Left forelimb (tissue), 1 donor: ENCODE measurements at regions not wholly inside any gene's neighbourhood (a gene's known extent, or its start where the extent isn't known, plus 50 kb on each side); places are given as distances from the start of the nearest gene placed in this dataset.
"Not testable (repeated sequence)": the region's sequence is repeated elsewhere in the genome, so short reads cannot be mapped to it uniquely, and the experiment has no call there.

ENCODE experiments used
- DNase-seq: peaks from one replicate; pipeline ENCODE4 v3.0.0-alpha.2; 2018; ENCODE audit warnings: low spot score

GRCh38 chr22:46026899-46027210, 49.9 kb upstream of the WNT7B start:
- DNase-seq: peak; percentile 48

GRCh38 chr22:46027211-46028105, 50.5 kb upstream of the WNT7B start:
- peak; percentile 58 for DNase-seq

GRCh38 chr22:46028106-46028991, 51.4 kb upstream of the WNT7B start:
- DNase-seq: peak; percentile 60

GRCh38 chr22:46029036-46029435, 52.1 kb upstream of the WNT7B start:
- DNase-seq: no peak

GRCh38 chr22:46029574-46030200, 52.7 kb upstream of the WNT7B start:
- DNase-seq: peak; percentile 34

- DNase-seq: peak; percentile 41
Measured at GRCh38 chr22:46030231-46030880, 53.4 kb upstream of the WNT7B start.

- peak; percentile 25 for DNase-seq
Measured at GRCh38 chr22:46031066-46031465, 54.1 kb upstream of the WNT7B start.

GRCh38 chr22:46031557-46031956, 54.6 kb upstream of the WNT7B start:
- DNase-seq: peak; percentile 46

GRCh38 chr22:46031965-46032851, 55.2 kb upstream of the WNT7B start:
- DNase-seq: peak; percentile 59

- DNase-seq: peak; percentile 20
Measured at GRCh38 chr22:46033256-46034200, 56.6 kb upstream of the WNT7B start.

GRCh38 chr22:46034480-46034879, 57.5 kb upstream of the WNT7B start:
- not testable (repeated sequence) for DNase-seq

GRCh38 chr22:46035380-46035741, 58.4 kb upstream of the WNT7B start:
- DNase-seq: no peak

GRCh38 chr22:46035742-46036557, 59.0 kb upstream of the WNT7B start:
- peak; percentile 100 for DNase-seq

GRCh38 chr22:46036558-46037408, 59.8 kb upstream of the WNT7B start:
- DNase-seq: peak; percentile 65

GRCh38 chr22:46038174-46038487, 61.2 kb upstream of the WNT7B start:
- DNase-seq: no peak

- DNase-seq: peak; percentile 44
Measured at GRCh38 chr22:46038516-46039430, 61.8 kb upstream of the WNT7B start.

GRCh38 chr22:46039535-46039934, 62.6 kb upstream of the WNT7B start:
- no peak for DNase-seq
